ENCODE measurements at regions not wholly inside any gene's neighbourhood (a gene's known extent, or its start where the extent isn't known, plus 50 kb on each side); places are given as distances from the start of the nearest gene placed in this dataset.

- TF ChIP-seq, protein P1, sequence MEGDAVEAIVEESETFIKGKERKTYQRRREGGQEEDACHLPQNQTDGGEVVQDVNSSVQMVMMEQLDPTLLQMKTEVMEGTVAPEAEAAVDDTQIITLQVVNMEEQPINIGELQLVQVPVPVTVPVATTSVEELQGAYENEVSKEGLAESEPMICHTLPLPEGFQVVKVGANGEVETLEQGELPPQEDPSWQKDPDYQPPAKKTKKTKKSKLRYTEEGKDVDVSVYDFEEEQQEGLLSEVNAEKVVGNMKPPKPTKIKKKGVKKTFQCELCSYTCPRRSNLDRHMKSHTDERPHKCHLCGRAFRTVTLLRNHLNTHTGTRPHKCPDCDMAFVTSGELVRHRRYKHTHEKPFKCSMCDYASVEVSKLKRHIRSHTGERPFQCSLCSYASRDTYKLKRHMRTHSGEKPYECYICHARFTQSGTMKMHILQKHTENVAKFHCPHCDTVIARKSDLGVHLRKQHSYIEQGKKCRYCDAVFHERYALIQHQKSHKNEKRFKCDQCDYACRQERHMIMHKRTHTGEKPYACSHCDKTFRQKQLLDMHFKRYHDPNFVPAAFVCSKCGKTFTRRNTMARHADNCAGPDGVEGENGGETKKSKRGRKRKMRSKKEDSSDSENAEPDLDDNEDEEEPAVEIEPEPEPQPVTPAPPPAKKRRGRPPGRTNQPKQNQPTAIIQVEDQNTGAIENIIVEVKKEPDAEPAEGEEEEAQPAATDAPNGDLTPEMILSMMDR (IDR thresholded peaks at IDR 0.05 in 8 of 11, conservative IDR thresholded peaks at IDR 0.05 in 3 of 11) = no peak
- TF ChIP-seq POLR2AphosphoS5 (IDR thresholded peaks at IDR 0.05) = no peak
These were observed 80.3 kb upstream of the CNKSR3 start for GRCh38 chr6:154590756-154591155.
